IPS-18a (cell line): ENCODE measurements at regions not wholly inside any gene's neighbourhood (a gene's known extent, or its start where the extent isn't known, plus 50 kb on each side); places are given as distances from the start of the nearest gene placed in this dataset.

Source experiments
- H3K27ac ChIP-seq: one replicate; pipeline ENCODE4 v1.5.1; 2013; ENCODE audit warnings: low read length
- H3K27me3 ChIP-seq: one replicate; pipeline ENCODE4 v1.6.1; 2013; ENCODE audit warnings: mild to moderate bottlenecking, low read length; ENCODE audit not compliant: control insufficient read depth, insufficient read depth
- H3K36me3 ChIP-seq: one replicate; pipeline ENCODE4 v1.6.1; 2013; ENCODE audit warnings: low read depth, low read length; ENCODE audit not compliant: control insufficient read depth
- H3K4me1 ChIP-seq: one replicate; pipeline ENCODE4 v1.6.1; 2013; ENCODE audit warnings: low read depth, low read length; ENCODE audit not compliant: control insufficient read depth
- H3K4me3 ChIP-seq: one replicate; pipeline ENCODE4 v1.5.1; 2013; ENCODE audit warnings: low read length
- H3K9ac ChIP-seq: one replicate; pipeline ENCODE4 v1.6.1; 2013; ENCODE audit warnings: mild to moderate bottlenecking, low read length, moderate library complexity
- H3K9me3 ChIP-seq: one replicate; pipeline ENCODE4 v1.6.1; 2013; ENCODE audit warnings: low read depth, low read length; ENCODE audit not compliant: control insufficient read depth

GRCh38 chr10:8602821-8603220, 548.3 kb downstream of the GATA3 start:
- peaks cover 2% of the 10 kb centered on the region for H3K9me3 ChIP-seq
- no peaks in the 10 kb centered on the region for H3K27me3 ChIP-seq
- H3K9ac ChIP-seq, result no peak overlapping the region
- H3K4me3 ChIP-seq, result no peak overlapping the region
- H3K4me1 ChIP-seq, result no peaks in the 10 kb centered on the region
- H3K27ac ChIP-seq, result no peak overlapping the region
- no peaks in the 10 kb centered on the region for H3K36me3 ChIP-seq

GRCh38 chr10:8614054-8614565, 559.6 kb downstream of the GATA3 start:
- no peak overlapping the region for H3K4me3 ChIP-seq

GRCh38 chr10:8615118-8615517, 560.6 kb downstream of the GATA3 start:
- H3K9me3 ChIP-seq, result no peaks in the 10 kb centered on the region
- H3K4me1 ChIP-seq, result no peaks in the 10 kb centered on the region
- H3K36me3 ChIP-seq, result no peaks in the 10 kb centered on the region
- no peak overlapping the region for H3K9ac ChIP-seq
- no peak overlapping the region for H3K27ac ChIP-seq
- H3K4me3 ChIP-seq, result no peak overlapping the region
- no peaks in the 10 kb centered on the region for H3K27me3 ChIP-seq

More at GRCh38 chr10:8614054-8614565, 559.6 kb downstream of the GATA3 start:
- Histone ChIP-seq H3K9me3 (no peaks in the 10 kb centered on the region), H3K27me3 (no peaks in the 10 kb centered on the region), H3K4me1 (no peaks in the 10 kb centered on the region), H3K27ac (no peak overlapping the region), H3K9ac (no peak overlapping the region), H3K36me3 (no peaks in the 10 kb centered on the region)

GRCh38 chr10:8616166-8616565, 561.7 kb downstream of the GATA3 start:
- no peak overlapping the region for H3K4me3 ChIP-seq
- H3K4me1 ChIP-seq, result no peaks in the 10 kb centered on the region
- no peak overlapping the region for H3K27ac ChIP-seq
- H3K9me3 ChIP-seq, result no peaks in the 10 kb centered on the region
- H3K36me3 ChIP-seq, result no peaks in the 10 kb centered on the region
- no peak overlapping the region for H3K9ac ChIP-seq
- H3K27me3 ChIP-seq, result no peaks in the 10 kb centered on the region

- H3K4me3 ChIP-seq, result no peak overlapping the region
- no peaks in the 10 kb centered on the region for H3K27me3 ChIP-seq
- no peak overlapping the region for H3K27ac ChIP-seq
- no peaks in the 10 kb centered on the region for H3K9me3 ChIP-seq
- no peaks in the 10 kb centered on the region for H3K36me3 ChIP-seq
- no peak overlapping the region for H3K9ac ChIP-seq
- H3K4me1 ChIP-seq, result no peaks in the 10 kb centered on the region
Observed at GRCh38 chr10:8617792-8618191, 563.3 kb downstream of the GATA3 start.

- no peaks in the 10 kb centered on the region for H3K27me3 ChIP-seq
- no peaks in the 10 kb centered on the region for H3K4me1 ChIP-seq
- no peaks in the 10 kb centered on the region for H3K36me3 ChIP-seq
- H3K27ac ChIP-seq, result no peak overlapping the region
- no peak overlapping the region for H3K4me3 ChIP-seq
- no peak overlapping the region for H3K9ac ChIP-seq
- H3K9me3 ChIP-seq, result no peaks in the 10 kb centered on the region
Observed at GRCh38 chr10:8618834-8619233, 564.3 kb downstream of the GATA3 start.

GRCh38 chr10:8628351-8628750, 573.9 kb downstream of the GATA3 start:
- Histone ChIP-seq H3K36me3 (no peaks in the 10 kb centered on the region), H3K4me3 (no peak overlapping the region), H3K4me1 (peaks cover 3% of the 10 kb centered on the region), H3K27me3 (no peaks in the 10 kb centered on the region), H3K27ac (no peak overlapping the region), H3K9me3 (no peaks in the 10 kb centered on the region), H3K9ac (no peak overlapping the region)

- no peak overlapping the region for H3K27ac ChIP-seq
- H3K36me3 ChIP-seq, result no peaks in the 10 kb centered on the region
- H3K9ac ChIP-seq, result no peak overlapping the region
- no peaks in the 10 kb centered on the region for H3K27me3 ChIP-seq
- no peak overlapping the region for H3K4me3 ChIP-seq
- no peaks in the 10 kb centered on the region for H3K4me1 ChIP-seq
- H3K9me3 ChIP-seq, result no peaks in the 10 kb centered on the region
Observed at GRCh38 chr10:8633909-8634308, 579.4 kb downstream of the GATA3 start.

GRCh38 chr10:8636371-8636770, 581.9 kb downstream of the GATA3 start:
- H3K9me3 ChIP-seq, result no peaks in the 10 kb centered on the region
- H3K36me3 ChIP-seq, result no peaks in the 10 kb centered on the region
- no peak overlapping the region for H3K9ac ChIP-seq
- H3K4me3 ChIP-seq, result no peak overlapping the region
- no peaks in the 10 kb centered on the region for H3K27me3 ChIP-seq
- H3K4me1 ChIP-seq, result no peaks in the 10 kb centered on the region
- H3K27ac ChIP-seq, result no peak overlapping the region

GRCh38 chr10:8637640-8638039, 583.2 kb downstream of the GATA3 start:
- Histone ChIP-seq H3K4me3 (no peak overlapping the region), H3K9ac (no peak overlapping the region), H3K9me3 (no peaks in the 10 kb centered on the region), H3K36me3 (no peaks in the 10 kb centered on the region), H3K27me3 (no peaks in the 10 kb centered on the region), H3K27ac (no peak overlapping the region), H3K4me1 (no peaks in the 10 kb centered on the region)

- Histone ChIP-seq H3K27me3 (no peaks in the 10 kb centered on the region), H3K36me3 (no peaks in the 10 kb centered on the region), H3K27ac (no peak overlapping the region), H3K4me3 (no peak overlapping the region), H3K9ac (no peak overlapping the region), H3K9me3 (no peaks in the 10 kb centered on the region), H3K4me1 (no peaks in the 10 kb centered on the region)
Observed at GRCh38 chr10:8638088-8638672, 583.7 kb downstream of the GATA3 start.

GRCh38 chr10:8639486-8640185, 585.1 kb downstream of the GATA3 start:
- no peaks in the 10 kb centered on the region for H3K27me3 ChIP-seq
- no peaks in the 10 kb centered on the region for H3K36me3 ChIP-seq
- no peak overlapping the region for H3K27ac ChIP-seq
- H3K9me3 ChIP-seq, result no peaks in the 10 kb centered on the region
- H3K4me1 ChIP-seq, result no peaks in the 10 kb centered on the region
- H3K9ac ChIP-seq, result no peak overlapping the region
- H3K4me3 ChIP-seq, result no peak overlapping the region
